ENCODE measurements at regions not wholly inside any gene's neighbourhood (a gene's known extent, or its start where the extent isn't known, plus 50 kb on each side); places are given as distances from the start of the nearest gene placed in this dataset.
"Not testable (repeated sequence)": the region's sequence is repeated elsewhere in the genome, so short reads cannot be mapped to it uniquely, and the experiment has no call there.

DNA sequence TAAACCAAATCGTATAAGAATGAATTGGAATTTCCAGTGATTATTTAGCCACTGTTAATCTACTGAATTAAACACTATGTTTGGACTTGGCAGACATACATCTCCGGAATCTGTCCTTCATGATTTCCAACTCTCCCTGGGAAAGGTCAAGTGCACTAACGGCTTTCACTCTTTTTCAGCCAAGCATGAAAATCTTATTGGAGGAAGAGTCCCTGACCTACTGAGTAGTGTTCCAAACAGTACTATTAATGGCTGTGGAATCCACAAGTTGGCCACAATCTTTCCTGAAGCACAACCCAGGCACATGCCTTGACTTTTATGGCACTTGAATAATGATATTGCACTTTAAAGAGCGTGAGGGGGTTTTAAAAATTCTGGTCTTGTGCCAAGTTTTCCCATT, 318.9 kb upstream of the RND3 start:
- no peaks in the 10 kb centered on the region for H3K9me3 Mint-ChIP-seq
- ATAC-seq (no peak), DNase-seq (no peak)
- no peaks in the 10 kb centered on the region for H3K4me1 Mint-ChIP-seq
- no peak overlapping the region for H3K27ac Mint-ChIP-seq
- no peaks in the 10 kb centered on the region for H3K27me3 Mint-ChIP-seq
- no peak overlapping the region for H3K4me3 Mint-ChIP-seq

DNA sequence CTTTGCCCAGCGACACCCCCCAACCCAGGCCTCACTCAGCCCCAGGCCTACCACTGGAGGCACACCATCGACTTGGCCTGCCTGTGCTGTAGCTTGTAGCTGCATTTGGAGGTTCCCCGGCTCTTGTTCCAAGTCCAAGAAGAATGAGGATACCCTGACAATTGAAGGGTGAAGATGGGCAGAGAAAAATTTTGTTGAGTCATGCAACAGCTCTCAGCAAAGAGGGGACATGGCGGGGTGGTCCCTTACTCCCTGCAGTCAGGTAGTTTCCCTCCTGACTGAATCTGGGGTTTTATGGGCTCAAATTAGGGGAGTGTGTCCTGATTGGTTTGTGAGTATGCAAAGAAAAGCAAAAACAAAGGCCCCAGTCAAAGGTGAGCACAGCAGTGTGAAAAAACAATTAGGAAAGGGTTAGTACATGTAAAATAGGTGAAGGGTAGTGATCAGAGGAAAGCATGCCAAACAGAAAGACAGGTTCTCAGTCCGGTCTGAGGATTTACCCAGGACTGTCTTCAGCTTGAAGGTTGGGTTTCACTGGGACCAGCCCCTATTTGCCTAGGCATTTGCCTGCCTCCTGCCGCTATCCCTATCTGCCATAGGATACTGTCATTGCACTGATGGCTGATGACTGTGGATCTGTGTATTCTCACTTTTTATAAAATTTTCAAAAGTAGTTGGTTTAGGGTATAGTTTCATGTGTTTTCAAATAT, 316.4 kb upstream of the RND3 start:
- no peak for DNase-seq
- Mint-ChIP-seq H3K9me3 (peaks cover 0 to 5% of the 10 kb centered on the region in 2 donors), H3K27me3 (no peaks in the 10 kb centered on the region), H3K4me3 (no peak overlapping the region), H3K27ac (no peak overlapping the region), H3K4me1 (no peaks in the 10 kb centered on the region)
- no peak for ATAC-seq

GRCh38 chr2:150802635-150803034, 315.2 kb upstream of the RND3 start:
- Mint-ChIP-seq H3K27me3 (no peaks in the 10 kb centered on the region), H3K4me3 (no peak overlapping the region), H3K9me3 (peaks cover 0 to 5% of the 10 kb centered on the region in 2 donors), H3K27ac (peak overlapping the region in 1 of 2 donors; percentile 29), H3K4me1 (no peaks in the 10 kb centered on the region)
- ATAC-seq (no peak), DNase-seq (no peak)

- not testable (repeated sequence) for DNase-seq, H3K27me3 Mint-ChIP-seq, H3K4me3 Mint-ChIP-seq, H3K4me1 Mint-ChIP-seq, H3K27ac Mint-ChIP-seq, ATAC-seq
- peaks cover 8 to 13% of the 10 kb centered on the region in 2 donors for H3K9me3 Mint-ChIP-seq
Measured at GRCh38 chr2:150796236-150796635, 308.8 kb upstream of the RND3 start.

- no peak for ATAC-seq
- Mint-ChIP-seq H3K27ac (no peak overlapping the region), H3K9me3 (peaks cover 3 to 13% of the 10 kb centered on the region in 2 donors), H3K4me1 (no peaks in the 10 kb centered on the region), H3K27me3 (no peaks in the 10 kb centered on the region), H3K4me3 (no peak overlapping the region)
- no peak for DNase-seq
Measured at GRCh38 chr2:150792780-150793300, 305.4 kb upstream of the RND3 start.

GRCh38 chr2:150791567-150791966, 304.1 kb upstream of the RND3 start:
- Mint-ChIP-seq H3K27me3 (no peaks in the 10 kb centered on the region), H3K9me3 (peaks cover 3 to 13% of the 10 kb centered on the region in 2 donors), H3K27ac (no peak overlapping the region), H3K4me1 (no peaks in the 10 kb centered on the region), H3K4me3 (no peak overlapping the region)
- DNase-seq (no peak), ATAC-seq (no peak)

DNA sequence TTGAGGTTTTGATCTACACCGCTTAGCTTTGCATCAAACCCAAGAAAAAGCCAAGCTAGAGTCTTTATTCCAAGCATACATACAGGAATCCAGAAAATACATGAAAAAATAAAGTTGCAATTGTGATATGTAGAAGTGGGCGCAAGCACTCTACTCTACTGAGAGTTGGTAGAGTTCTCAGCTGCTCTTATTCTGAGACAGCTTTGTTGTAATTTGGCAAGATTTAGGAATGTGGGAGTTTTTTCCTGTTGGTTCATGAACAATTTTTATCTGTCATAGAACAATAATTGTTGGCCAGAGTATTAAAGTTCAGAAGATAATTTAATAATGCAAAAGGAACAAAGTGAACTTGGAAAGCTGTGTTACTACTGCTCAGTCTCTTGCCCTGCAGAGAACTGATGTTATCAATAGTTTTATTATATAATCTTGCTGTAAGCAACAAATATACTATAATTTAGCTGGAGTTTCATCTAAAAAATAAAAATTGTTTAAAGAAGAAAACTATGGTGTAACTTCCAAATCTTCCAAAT, 302.0 kb upstream of the RND3 start:
- peaks cover 3 to 13% of the 10 kb centered on the region in 2 donors for H3K9me3 Mint-ChIP-seq
- no peak for ATAC-seq
- H3K4me3 Mint-ChIP-seq, result no peak overlapping the region

GRCh38 chr2:150788426-150789140, 301.1 kb upstream of the RND3 start:
- no peaks in the 10 kb centered on the region for H3K27me3 Mint-ChIP-seq
- no peaks in the 10 kb centered on the region for H3K4me1 Mint-ChIP-seq
- no peak overlapping the region for H3K4me3 Mint-ChIP-seq
- H3K9me3 Mint-ChIP-seq, result peaks cover 3 to 13% of the 10 kb centered on the region in 2 donors
- H3K27ac Mint-ChIP-seq, result no peak overlapping the region
- no peak for ATAC-seq
- no peak for DNase-seq

More for the DNA sequence above, 302.0 kb upstream of the RND3 start:
- Mint-ChIP-seq H3K27ac (no peak overlapping the region), H3K27me3 (no peaks in the 10 kb centered on the region), H3K4me1 (no peaks in the 10 kb centered on the region)
- no peak for DNase-seq

DNA sequence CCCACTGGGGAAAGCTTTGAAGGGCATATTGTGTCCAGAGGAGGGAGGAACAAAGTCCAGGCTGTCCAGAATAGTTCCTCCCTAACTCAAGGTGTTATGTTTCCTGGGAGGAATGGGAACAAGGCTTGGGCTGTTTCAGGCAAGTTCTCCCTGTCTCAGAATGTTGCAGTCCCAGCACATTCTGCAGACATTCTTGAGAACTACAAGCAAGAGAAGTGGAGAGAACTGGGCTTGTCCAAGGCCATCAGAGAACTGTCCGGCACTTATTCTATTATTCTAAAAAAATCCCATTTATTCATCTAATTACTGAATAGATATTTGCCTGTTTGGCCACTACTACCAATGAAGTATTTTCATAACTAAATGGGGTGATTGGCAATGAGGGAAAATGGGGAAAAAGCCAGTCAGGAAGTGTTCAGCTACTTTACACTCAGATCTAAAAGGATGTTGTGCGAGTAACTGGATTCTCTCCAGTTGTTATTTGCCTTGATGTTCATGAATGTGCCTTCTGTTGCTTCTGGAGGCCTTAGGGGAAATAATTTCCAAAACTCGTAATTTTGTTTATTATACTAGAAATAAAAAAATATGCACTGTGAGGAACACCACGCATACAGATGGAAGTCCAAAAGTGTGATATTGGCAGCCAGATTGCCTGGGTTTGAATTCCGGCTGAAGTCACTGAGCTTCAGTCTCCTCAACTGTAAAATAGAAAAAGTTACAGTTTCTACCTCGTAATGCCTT, 300.1 kb upstream of the RND3 start:
- H3K4me3 Mint-ChIP-seq, result no peak overlapping the region
- H3K27me3 Mint-ChIP-seq, result no peaks in the 10 kb centered on the region
- ATAC-seq (no peak), DNase-seq (no peak)
- no peak overlapping the region for H3K27ac Mint-ChIP-seq
- no peaks in the 10 kb centered on the region for H3K4me1 Mint-ChIP-seq
- H3K9me3 Mint-ChIP-seq, result peaks cover 0 to 11% of the 10 kb centered on the region in 2 donors

DNA sequence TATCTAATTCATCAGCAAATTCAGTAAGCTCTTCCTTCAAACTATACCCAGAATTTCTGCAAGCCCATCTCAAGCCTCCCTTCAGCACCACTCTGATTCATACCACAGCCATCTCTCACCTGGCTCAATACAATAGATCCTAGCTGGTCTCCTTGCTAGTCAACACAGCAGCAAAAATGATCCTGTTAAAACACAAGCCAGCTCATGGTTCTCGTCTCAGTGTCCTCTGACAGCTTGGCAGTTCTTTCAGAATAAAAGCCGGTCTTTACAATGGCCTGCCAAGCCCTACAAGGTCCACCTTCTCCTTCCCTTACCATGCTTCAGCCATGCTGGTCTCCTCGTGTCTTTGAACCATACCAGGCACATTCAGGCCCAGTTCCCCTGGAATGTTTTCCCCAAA, 296.9 kb upstream of the RND3 start:
- Mint-ChIP-seq H3K9me3 (no peaks in the 10 kb centered on the region), H3K27ac (no peak overlapping the region), H3K4me3 (no peak overlapping the region), H3K27me3 (no peaks in the 10 kb centered on the region), H3K4me1 (no peaks in the 10 kb centered on the region)
- DNase-seq (no peak), ATAC-seq (no peak)

GRCh38 chr2:150783896-150784295, 296.4 kb upstream of the RND3 start:
- Mint-ChIP-seq H3K27me3 (no peaks in the 10 kb centered on the region), H3K27ac (no peak overlapping the region), H3K4me3 (no peak overlapping the region), H3K4me1 (no peaks in the 10 kb centered on the region), H3K9me3 (no peaks in the 10 kb centered on the region)
- ATAC-seq, result no peak
- no peak for DNase-seq

DNA sequence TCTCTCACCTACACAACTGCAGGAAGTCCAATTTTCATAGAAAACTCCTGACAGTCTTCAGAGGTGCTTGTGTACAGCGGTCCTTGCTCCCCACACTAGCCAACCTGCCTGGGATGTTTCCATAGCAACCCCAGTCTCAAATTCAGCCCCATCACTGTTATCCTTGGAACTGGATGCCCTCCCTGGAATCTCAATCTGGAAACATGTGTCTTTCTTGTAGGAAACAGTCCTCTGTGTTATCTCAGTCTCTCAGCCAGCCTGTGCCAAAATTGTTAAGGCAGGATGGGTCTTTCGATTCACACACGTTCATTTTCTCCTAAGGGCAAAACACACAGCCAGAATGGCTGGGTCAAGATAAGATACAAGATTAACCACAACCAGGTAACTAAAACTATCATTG, 295.5 kb upstream of the RND3 start:
- no peak for DNase-seq
- Mint-ChIP-seq H3K27ac (no peak overlapping the region), H3K4me3 (no peak overlapping the region)

DNA sequence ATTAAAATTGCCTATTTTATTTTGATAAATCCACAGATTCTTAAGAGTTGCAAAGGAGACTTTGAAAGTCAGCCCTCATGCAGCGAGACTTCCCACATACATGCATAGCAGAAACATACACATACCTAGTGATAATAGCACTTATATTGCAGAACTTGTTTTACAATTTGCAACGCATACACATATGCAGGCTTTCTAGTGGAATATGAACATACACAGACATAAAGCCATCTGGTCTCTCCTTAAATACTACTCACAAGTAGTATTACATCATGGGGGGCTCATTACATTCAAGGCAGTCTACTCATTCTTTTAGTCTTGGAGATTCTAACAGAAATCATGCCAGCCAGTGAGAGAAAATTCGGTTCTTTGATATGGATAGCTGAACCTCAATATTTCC, 295.1 kb upstream of the RND3 start:
- DNase-seq, result no peak
- H3K4me3 Mint-ChIP-seq, result no peak overlapping the region
- H3K9me3 Mint-ChIP-seq, result no peaks in the 10 kb centered on the region
- no peak overlapping the region for H3K27ac Mint-ChIP-seq
- no peaks in the 10 kb centered on the region for H3K27me3 Mint-ChIP-seq
- ATAC-seq, result no peak
- no peaks in the 10 kb centered on the region for H3K4me1 Mint-ChIP-seq

More for the DNA sequence above, 295.5 kb upstream of the RND3 start:
- Mint-ChIP-seq H3K9me3 (no peaks in the 10 kb centered on the region), H3K27me3 (no peaks in the 10 kb centered on the region), H3K4me1 (no peaks in the 10 kb centered on the region)
- no peak for ATAC-seq

DNA sequence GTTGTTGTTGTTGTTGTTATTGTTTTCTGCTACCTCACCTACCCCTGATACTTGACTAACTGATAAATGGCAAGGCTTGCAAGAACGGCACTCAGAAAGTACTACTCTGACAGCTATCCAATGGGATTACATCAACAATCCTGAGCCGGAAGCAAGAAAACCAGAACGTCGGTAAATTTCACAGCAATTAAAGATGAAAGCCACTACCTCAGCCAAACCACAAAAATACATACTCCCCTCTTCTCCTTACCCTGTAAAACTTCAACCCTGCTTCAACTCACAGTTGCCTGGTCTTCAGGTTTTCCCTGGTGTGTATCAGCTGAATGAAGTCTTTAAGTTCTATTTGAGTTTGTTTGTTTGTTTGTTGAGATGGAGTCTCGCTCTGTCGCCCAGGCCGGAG, 293.7 kb upstream of the RND3 start:
- Mint-ChIP-seq H3K27me3 (no peaks in the 10 kb centered on the region), H3K4me1 (no peaks in the 10 kb centered on the region), H3K9me3 (no peaks in the 10 kb centered on the region), H3K4me3 (no peak overlapping the region), H3K27ac (no peak overlapping the region)
- DNase-seq (no peak), ATAC-seq (no peak)

GRCh38 chr2:150778828-150779227, 291.4 kb upstream of the RND3 start:
- DNase-seq (no peak), ATAC-seq (no peak)
- Mint-ChIP-seq H3K9me3 (no peaks in the 10 kb centered on the region), H3K27ac (no peak overlapping the region), H3K4me3 (no peak overlapping the region), H3K4me1 (no peaks in the 10 kb centered on the region), H3K27me3 (no peaks in the 10 kb centered on the region)

DNA sequence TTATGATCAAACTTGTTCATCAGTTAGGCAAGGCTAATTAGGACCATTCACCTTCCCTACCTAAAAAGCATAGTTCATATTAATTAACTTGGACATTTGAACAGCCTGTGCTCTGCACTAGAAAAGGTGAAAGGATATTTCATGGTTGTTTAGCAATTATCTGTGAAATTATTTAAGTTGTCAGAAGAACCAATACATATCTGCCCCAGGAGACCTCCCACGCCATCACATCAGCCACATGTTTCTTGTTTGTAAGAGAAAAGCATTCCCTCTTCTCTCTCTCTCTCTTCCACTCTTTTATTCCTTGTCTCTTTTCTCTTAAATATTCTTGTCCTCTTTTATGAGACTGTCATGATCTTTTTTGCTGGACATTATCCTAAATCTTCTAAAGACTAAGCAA, 282.0 kb upstream of the RND3 start:
- H3K9me3 Mint-ChIP-seq, result no peaks in the 10 kb centered on the region
- ATAC-seq (no peak), DNase-seq (no peak)
- H3K27ac Mint-ChIP-seq, result no peak overlapping the region
- no peak overlapping the region for H3K4me3 Mint-ChIP-seq
- no peaks in the 10 kb centered on the region for H3K4me1 Mint-ChIP-seq
- H3K27me3 Mint-ChIP-seq, result no peaks in the 10 kb centered on the region

Data from stimulated activated naive CD8-positive, alpha-beta T cell treated with anti-CD3 and anti-CD28 coated beads, Interleukin-15, amount 100 ng/mL, for 72 hours (primary cell).